ENCODE measurements at regions not wholly inside any gene's neighbourhood (a gene's known extent, or its start where the extent isn't known, plus 50 kb on each side); places are given as distances from the start of the nearest gene placed in this dataset.

DNA sequence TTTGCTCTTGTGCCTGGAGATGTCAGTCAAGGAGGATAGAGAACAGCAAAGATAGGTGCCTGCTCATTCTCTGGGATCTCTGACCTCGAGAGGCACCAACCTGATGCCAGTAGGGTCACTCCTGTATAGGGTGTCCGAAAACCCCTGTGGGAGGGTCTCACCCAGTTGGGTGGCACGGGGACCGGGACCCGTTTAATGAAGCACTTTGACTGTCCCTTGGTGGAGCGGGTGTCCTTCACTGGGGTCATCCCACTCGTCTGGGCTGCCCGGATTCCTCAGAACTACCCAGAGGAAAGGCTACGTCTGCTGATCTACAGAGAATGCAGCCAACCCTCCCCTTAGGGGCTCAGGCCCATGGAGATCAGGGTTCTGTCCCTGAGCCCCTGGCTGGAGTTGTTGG, 157.6 kb downstream of the CAPZA3 start:
- no peak for DNase-seq (ENCODE audit: extremely low read depth, insufficient read length)
- no peak overlapping the region for H3K4me3 ChIP-seq (replicated peaks; ENCODE audit: low read depth, low read length)
- no peaks in the 10 kb centered on the region for H3K27me3 ChIP-seq (replicated peaks; ENCODE audit: control insufficient read depth, insufficient read depth, low read length)
- H3K36me3 ChIP-seq (ENCODE audit: control insufficient read depth, insufficient read depth, low read length), result no peaks in the 10 kb centered on the region
- TF ChIP-seq, protein P1, sequence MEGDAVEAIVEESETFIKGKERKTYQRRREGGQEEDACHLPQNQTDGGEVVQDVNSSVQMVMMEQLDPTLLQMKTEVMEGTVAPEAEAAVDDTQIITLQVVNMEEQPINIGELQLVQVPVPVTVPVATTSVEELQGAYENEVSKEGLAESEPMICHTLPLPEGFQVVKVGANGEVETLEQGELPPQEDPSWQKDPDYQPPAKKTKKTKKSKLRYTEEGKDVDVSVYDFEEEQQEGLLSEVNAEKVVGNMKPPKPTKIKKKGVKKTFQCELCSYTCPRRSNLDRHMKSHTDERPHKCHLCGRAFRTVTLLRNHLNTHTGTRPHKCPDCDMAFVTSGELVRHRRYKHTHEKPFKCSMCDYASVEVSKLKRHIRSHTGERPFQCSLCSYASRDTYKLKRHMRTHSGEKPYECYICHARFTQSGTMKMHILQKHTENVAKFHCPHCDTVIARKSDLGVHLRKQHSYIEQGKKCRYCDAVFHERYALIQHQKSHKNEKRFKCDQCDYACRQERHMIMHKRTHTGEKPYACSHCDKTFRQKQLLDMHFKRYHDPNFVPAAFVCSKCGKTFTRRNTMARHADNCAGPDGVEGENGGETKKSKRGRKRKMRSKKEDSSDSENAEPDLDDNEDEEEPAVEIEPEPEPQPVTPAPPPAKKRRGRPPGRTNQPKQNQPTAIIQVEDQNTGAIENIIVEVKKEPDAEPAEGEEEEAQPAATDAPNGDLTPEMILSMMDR (IDR thresholded peaks at IDR 0.05; ENCODE audit: insufficient read depth, low read length, poor library complexity, severe bottlenecking), result no peak

DNA sequence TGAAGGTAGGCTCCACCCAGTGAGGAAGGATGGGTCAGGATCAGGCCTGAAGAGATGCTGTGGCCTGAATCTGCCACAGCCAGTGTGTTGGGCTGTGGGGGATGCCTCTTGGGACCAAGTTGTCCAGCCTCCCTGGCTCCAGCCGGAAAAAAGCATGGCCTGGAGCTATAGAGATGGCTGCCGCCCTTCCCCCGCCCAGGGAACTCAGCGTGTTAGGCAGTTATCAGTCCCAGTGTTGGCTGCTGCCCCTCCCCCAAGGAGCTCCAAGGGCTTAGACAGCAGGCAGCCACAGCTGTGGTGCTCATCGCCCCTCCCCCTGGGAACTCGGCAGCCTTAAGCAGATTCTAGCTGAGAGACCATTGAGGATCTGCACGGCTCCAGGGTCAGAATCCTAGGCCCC, 158.0 kb downstream of the CAPZA3 start:
- no peak for DNase-seq (ENCODE audit: extremely low read depth, insufficient read length)

DNA sequence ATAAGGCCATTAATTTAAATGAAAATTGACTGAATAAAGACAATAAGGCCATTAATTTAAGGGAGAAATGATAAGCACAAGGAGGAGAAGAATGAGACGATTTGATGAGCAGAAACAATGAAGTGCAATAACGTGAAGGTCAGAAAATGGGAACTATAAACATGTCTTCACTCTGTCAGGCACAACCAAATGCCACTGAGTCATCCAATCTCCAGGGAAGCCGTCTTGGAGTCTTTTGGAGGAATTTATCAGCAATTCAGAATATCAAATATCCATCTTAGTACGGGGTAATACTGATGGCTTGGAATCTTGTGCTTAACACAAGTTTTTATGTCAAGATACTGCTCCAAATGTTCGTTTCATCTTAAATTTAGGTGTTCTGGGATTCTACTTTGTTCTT, 159.9 kb downstream of the CAPZA3 start:
- Histone ChIP-seq H3K36me3 (ENCODE audit: control insufficient read depth, insufficient read depth, low read length) (no peaks in the 10 kb centered on the region), H3K4me3 (replicated peaks; ENCODE audit: low read depth, low read length) (no peak overlapping the region), H3K27me3 (replicated peaks; ENCODE audit: control insufficient read depth, insufficient read depth, low read length) (no peaks in the 10 kb centered on the region; the same call in 1 of the 2 replicates)
- TF ChIP-seq, protein P1 (IDR thresholded peaks at IDR 0.05; ENCODE audit: insufficient read depth, low read length, poor library complexity, severe bottlenecking), result no peak
- no peak for DNase-seq (ENCODE audit: extremely low read depth, insufficient read length)

More for the DNA sequence above, 158.0 kb downstream of the CAPZA3 start:
- Histone ChIP-seq H3K36me3 (ENCODE audit: control insufficient read depth, insufficient read depth, low read length) (no peaks in the 10 kb centered on the region), H3K27me3 (replicated peaks; ENCODE audit: control insufficient read depth, insufficient read depth, low read length) (no peaks in the 10 kb centered on the region), H3K4me3 (replicated peaks; ENCODE audit: low read depth, low read length) (no peak overlapping the region)
- TF ChIP-seq, protein P1 (IDR thresholded peaks at IDR 0.05; ENCODE audit: insufficient read depth, low read length, poor library complexity, severe bottlenecking), result no peak

DNA sequence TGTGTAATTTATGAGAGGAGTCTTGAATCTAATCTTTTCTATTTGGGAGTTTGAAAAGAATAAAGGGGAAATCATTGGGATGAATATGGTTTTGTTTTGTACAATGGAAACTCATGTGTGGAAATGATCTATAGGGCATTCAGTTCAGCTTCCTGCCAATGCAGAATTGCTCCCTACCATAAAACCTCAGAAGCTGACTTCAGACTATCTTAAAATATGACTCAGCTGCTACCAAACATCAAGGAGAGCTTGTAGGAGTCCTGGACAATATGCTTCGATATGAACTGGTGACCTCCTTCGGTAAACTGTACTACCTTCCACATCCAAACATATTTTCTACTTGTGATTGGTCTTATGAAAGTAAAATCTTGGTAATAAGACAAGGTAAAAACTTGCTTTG, 160.6 kb downstream of the CAPZA3 start:
- Histone ChIP-seq H3K4me3 (replicated peaks; ENCODE audit: low read depth, low read length) (no peak overlapping the region), H3K27me3 (replicated peaks; ENCODE audit: control insufficient read depth, insufficient read depth, low read length) (no peaks in the 10 kb centered on the region; the same call in 1 of the 2 replicates), H3K36me3 (ENCODE audit: control insufficient read depth, insufficient read depth, low read length) (no peaks in the 10 kb centered on the region)
- no peak for DNase-seq (ENCODE audit: extremely low read depth, insufficient read length)
- TF ChIP-seq, protein P1 (IDR thresholded peaks at IDR 0.05; ENCODE audit: insufficient read depth, low read length, poor library complexity, severe bottlenecking), result no peak

DNA sequence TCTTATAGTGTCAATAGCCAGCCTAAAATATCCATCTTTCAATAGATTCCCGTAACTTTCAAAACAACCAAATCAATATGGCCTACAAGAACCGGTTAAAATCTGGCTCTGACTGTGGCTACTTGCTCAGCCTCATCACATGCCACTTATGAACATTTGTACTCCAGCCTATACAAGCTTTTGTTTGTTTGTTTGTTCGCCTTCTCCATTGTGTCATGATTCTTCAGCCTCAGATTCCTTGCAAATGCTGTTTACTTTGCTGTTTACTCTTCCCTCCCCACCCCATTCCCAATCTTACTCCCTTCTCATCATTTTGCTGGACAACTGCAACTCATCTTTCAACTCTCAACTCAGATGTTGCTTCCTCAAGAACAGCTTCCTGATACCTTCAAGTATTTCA, 161.2 kb downstream of the CAPZA3 start:
- no peak overlapping the region for H3K4me3 ChIP-seq (replicated peaks; ENCODE audit: low read depth, low read length)
- no peak for DNase-seq (ENCODE audit: extremely low read depth, insufficient read length)
- TF ChIP-seq, protein P1 (IDR thresholded peaks at IDR 0.05; ENCODE audit: insufficient read depth, low read length, poor library complexity, severe bottlenecking), result no peak
- no peaks in the 10 kb centered on the region for H3K36me3 ChIP-seq (ENCODE audit: control insufficient read depth, insufficient read depth, low read length)
- no peaks in the 10 kb centered on the region; the same call in 1 of the 2 replicates for H3K27me3 ChIP-seq (replicated peaks; ENCODE audit: control insufficient read depth, insufficient read depth, low read length)

DNA sequence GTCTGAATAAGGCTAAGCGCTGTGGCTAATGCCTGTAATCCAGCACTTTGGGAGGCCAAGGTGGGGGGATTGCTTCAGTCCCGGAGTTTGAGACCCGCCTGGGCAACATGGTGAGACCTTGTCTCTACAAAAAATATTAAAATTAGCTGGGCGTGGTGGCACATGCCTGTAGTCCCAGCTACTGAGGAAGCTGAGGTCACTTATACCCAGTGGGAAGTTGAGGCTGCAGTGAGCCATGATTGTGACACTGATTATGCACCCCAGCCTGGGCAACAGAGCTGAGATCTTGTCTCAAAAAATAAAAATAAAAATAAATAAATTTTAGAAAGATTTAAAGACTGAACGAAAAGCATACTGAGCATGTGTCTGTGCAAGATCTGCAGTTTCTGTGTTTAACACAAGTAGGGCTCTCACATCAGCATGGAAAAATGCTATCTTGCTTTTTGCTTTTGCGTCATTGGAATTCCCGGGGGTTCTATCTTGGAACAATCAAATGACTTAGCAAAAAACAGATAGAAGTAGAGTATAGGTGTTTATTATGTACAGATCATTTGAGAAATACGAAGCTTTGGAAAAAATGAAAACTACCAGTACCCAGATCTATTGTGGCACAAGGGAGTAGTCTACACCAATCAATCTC, 161.9 kb downstream of the CAPZA3 start:
- no peaks in the 10 kb centered on the region; the same call in 1 of the 2 replicates for H3K27me3 ChIP-seq (replicated peaks; ENCODE audit: control insufficient read depth, insufficient read depth, low read length)
- no peak for DNase-seq (ENCODE audit: extremely low read depth, insufficient read length)
- TF ChIP-seq, protein P1 (IDR thresholded peaks at IDR 0.05; ENCODE audit: insufficient read depth, low read length, poor library complexity, severe bottlenecking), result no peak
- no peak overlapping the region for H3K4me3 ChIP-seq (replicated peaks; ENCODE audit: low read depth, low read length)
- H3K36me3 ChIP-seq (ENCODE audit: control insufficient read depth, insufficient read depth, low read length), result no peaks in the 10 kb centered on the region
